GM21360 (cell line): ENCODE measurements at regions not wholly inside any gene's neighbourhood (a gene's known extent, or its start where the extent isn't known, plus 50 kb on each side); places are given as distances from the start of the nearest gene placed in this dataset.
"Not testable (repeated sequence)": the region's sequence is repeated elsewhere in the genome, so short reads cannot be mapped to it uniquely, and the experiment has no call there.

Experiments
- ATAC-seq: cut with Tn5 transposase; IDR thresholded peaks from one replicate; pipeline ENCODE4 v1.9.1; 2021; ENCODE audit warnings: mild to moderate bottlenecking, moderate library complexity; ENCODE audit not compliant: unreplicated experiment

- ATAC-seq, result no peak
Observed at GRCh38 chr6:112920994-112921393, 573.9 kb downstream of the RFPL4B start.

- ATAC-seq, result no peak
Observed at GRCh38 chr6:112923940-112924587, 576.9 kb downstream of the RFPL4B start.

- ATAC-seq, result no peak
Observed at GRCh38 chr6:112925702-112926101, 578.6 kb downstream of the RFPL4B start.

GRCh38 chr6:112927641-112928320 lies 580.7 kb downstream of the RFPL4B start:
- ATAC-seq, result no peak

- no peak for ATAC-seq
Observed at GRCh38 chr6:112929641-112930040, 582.5 kb downstream of the RFPL4B start.

- no peak for ATAC-seq
Observed at GRCh38 chr6:112931832-112932231, 584.7 kb downstream of the RFPL4B start.

GRCh38 chr6:112933947-112934346 lies 586.8 kb downstream of the RFPL4B start:
- no peak for ATAC-seq

- ATAC-seq, result no peak
Observed at GRCh38 chr6:112934433-112935327, 587.5 kb downstream of the RFPL4B start.

GRCh38 chr6:112935402-112936078 lies 588.4 kb downstream of the RFPL4B start:
- no peak for ATAC-seq

- no peak for ATAC-seq
Observed at GRCh38 chr6:112936079-112936472, 588.9 kb downstream of the RFPL4B start.

- no peak for ATAC-seq
Observed at GRCh38 chr6:112936504-112936903, 589.4 kb downstream of the RFPL4B start.

- ATAC-seq, result not testable (repeated sequence)
Observed at GRCh38 chr6:112937690-112938089, 590.6 kb downstream of the RFPL4B start.

GRCh38 chr6:112938650-112939049 lies 591.5 kb downstream of the RFPL4B start:
- ATAC-seq, result no peak

- ATAC-seq, result no peak
Observed at GRCh38 chr6:112939563-112939962, 592.4 kb downstream of the RFPL4B start.

GRCh38 chr6:112941613-112942012 lies 594.5 kb downstream of the RFPL4B start:
- no peak for ATAC-seq

GRCh38 chr6:112946051-112946450 lies 598.9 kb downstream of the RFPL4B start:
- no peak for ATAC-seq

- no peak for ATAC-seq
Observed at GRCh38 chr6:112947507-112947906, 600.4 kb downstream of the RFPL4B start.

GRCh38 chr6:112951829-112952228 lies 604.7 kb downstream of the RFPL4B start:
- ATAC-seq, result no peak

- not testable (repeated sequence) for ATAC-seq
Observed at GRCh38 chr6:112955743-112956142, 608.6 kb downstream of the RFPL4B start.

- no peak for ATAC-seq
Observed at GRCh38 chr6:112956696-112957535, 609.8 kb downstream of the RFPL4B start.
